ENCODE measurements at regions not wholly inside any gene's neighbourhood (a gene's known extent, or its start where the extent isn't known, plus 50 kb on each side); places are given as distances from the start of the nearest gene placed in this dataset.

GRCh38 chr1:5374192-5374591, 618.0 kb downstream of the NPHP4 start:
- TF ChIP-seq CTCF (IDR thresholded peaks at IDR 0.05) (no peak), POLR2A (IDR thresholded peaks at IDR 0.05) (no peak)

All from heart left ventricle (tissue), 13 donors.